ENCODE measurements at regions not wholly inside any gene's neighbourhood (a gene's known extent, or its start where the extent isn't known, plus 50 kb on each side); places are given as distances from the start of the nearest gene placed in this dataset.

GRCh38 chr4:123480706-123481418 is 84.3 kb downstream of the SPRY1 start:
- TF ChIP-seq ZNF274 (IDR thresholded peaks at IDR 0.05; ENCODE audit: low read depth, low read length) (no peak), SUZ12 (IDR thresholded peaks at IDR 0.05; ENCODE audit: extremely low read depth, insufficient read depth, insufficient read length) (no peak)

Data from NT2/D1 (cell line).